Activated CD8-positive, alpha-beta T cell treated with anti-CD3 and anti-CD28 coated beads, Interleukin-2, amount 10 ng/mL, durations not matched to agents 7 days and 5 days (primary cell): ENCODE measurements at regions not wholly inside any gene's neighbourhood (a gene's known extent, or its start where the extent isn't known, plus 50 kb on each side); places are given as distances from the start of the nearest gene placed in this dataset.

Experiments
- ATAC-seq: fragments of 150-1000 bp; cut with Tn5 transposase; one replicate; pipeline ENCODE4 v1.10.0; 2021; ENCODE audit warnings: moderate library complexity
- CTCF ChIA-PET: fragments of 350-600 bp; sonication (Branson Sonifier 250); formaldehyde crosslinking; loops from one replicate; lab custom pipeline; 2021; ENCODE audit warnings: antibody characterized with exemption; lab: Charles Lee
- POLR2A ChIA-PET: fragments of 350-600 bp; sonication (Branson Sonifier 250); formaldehyde crosslinking; loops from one replicate; lab custom pipeline; 2021; ENCODE audit warnings: antibody characterized with exemption; lab: Charles Lee
- DNase-seq: peaks from one replicate; pipeline ENCODE4 v3.0.0-alpha.2; 2020
- H3K27ac Mint-ChIP-seq: one replicate; pipeline ENCODE4 v1.8.0; 2021; ENCODE audit warnings: mild to moderate bottlenecking, mixed read lengths
- H3K27me3 Mint-ChIP-seq: one replicate; pipeline ENCODE4 v1.8.0; 2021; ENCODE audit warnings: low read depth, mixed read lengths
- H3K36me3 Mint-ChIP-seq: one replicate; pipeline ENCODE4 v1.8.0; 2021; ENCODE audit warnings: low read depth, mixed read lengths
- H3K4me1 Mint-ChIP-seq: one replicate; pipeline ENCODE4 v1.8.0; 2021; ENCODE audit warnings: low read depth, mixed read lengths
- H3K4me3 Mint-ChIP-seq: one replicate; pipeline ENCODE4 v1.8.0; 2021; ENCODE audit warnings: mild to moderate bottlenecking, mixed read lengths
- H3K9me3 Mint-ChIP-seq: one replicate; pipeline ENCODE4 v1.8.0; 2022; ENCODE audit warnings: mixed read lengths; ENCODE audit not compliant: insufficient read depth

GRCh38 chr15:70478251-70478990 lies 284.9 kb downstream of the UACA start:
- Mint-ChIP-seq H3K9me3 (no peaks in the 10 kb centered on the region), H3K27ac (no peak overlapping the region), H3K4me1 (peaks cover 54% of the 10 kb centered on the region), H3K27me3 (peaks cover 54% of the 10 kb centered on the region), H3K4me3 (no peak overlapping the region), H3K36me3 (no peaks in the 10 kb centered on the region)
- no peak for ATAC-seq
- CTCF ChIA-PET, result interaction anchor here (0.8 to 14.2 kb wide), 4 partner anchors 11 to 34 kb away, joined by 3 to 106 read pairs (median 5); no protein-coding TSS in a partner anchor
- DNase-seq, result no peak
- POLR2A ChIA-PET, result interaction anchor here (2.1 kb wide), 1 partner anchor 14 kb away, joined by 7 read pairs; no protein-coding TSS in a partner anchor

- no peak overlapping the region for H3K4me3 Mint-ChIP-seq
- DNase-seq, result no peak
- peaks cover 54% of the 10 kb centered on the region for H3K27me3 Mint-ChIP-seq
- H3K4me1 Mint-ChIP-seq, result peaks cover 54% of the 10 kb centered on the region
- ChIA-PET POLR2A (no interaction called here), CTCF (interaction anchor here (0.8 to 1.7 kb wide), 4 partner anchors 9 to 14 kb away, joined by 3 to 4 read pairs (median 3); no protein-coding TSS in a partner anchor)
- no peaks in the 10 kb centered on the region for H3K9me3 Mint-ChIP-seq
- H3K27ac Mint-ChIP-seq, result no peak overlapping the region
- ATAC-seq, result no peak
- H3K36me3 Mint-ChIP-seq, result no peaks in the 10 kb centered on the region
Measured at GRCh38 chr15:70477750-70478250, 285.6 kb downstream of the UACA start.

GRCh38 chr15:70476441-70476840 lies 286.9 kb downstream of the UACA start:
- Mint-ChIP-seq H3K4me3 (no peak overlapping the region), H3K4me1 (peaks cover 54% of the 10 kb centered on the region), H3K27me3 (peaks cover 54% of the 10 kb centered on the region), H3K36me3 (no peaks in the 10 kb centered on the region), H3K9me3 (no peaks in the 10 kb centered on the region), H3K27ac (no peak overlapping the region)
- ATAC-seq (no peak), DNase-seq (no peak)
- ChIA-PET CTCF (interaction anchor here (1.7 to 2.9 kb wide), 3 partner anchors 9 to 23 kb away, joined by 4 to 29 read pairs (median 6); no protein-coding TSS in a partner anchor), POLR2A (no interaction called here)

- H3K4me3 Mint-ChIP-seq, result no peak overlapping the region
- POLR2A ChIA-PET, result interaction anchor here (1.2 kb wide), 1 partner anchor 59 kb away, joined by 4 read pairs; no protein-coding TSS in a partner anchor
Measured at GRCh38 chr15:70475921-70476320, 287.4 kb downstream of the UACA start.

GRCh38 chr15:70475407-70475781 lies 288.0 kb downstream of the UACA start:
- Mint-ChIP-seq H3K4me3 (peak overlapping the region; percentile 44), H3K4me1 (peaks cover 51% of the 10 kb centered on the region), H3K27me3 (peaks cover 63% of the 10 kb centered on the region), H3K36me3 (no peaks in the 10 kb centered on the region), H3K9me3 (no peaks in the 10 kb centered on the region), H3K27ac (no peak overlapping the region)
- POLR2A ChIA-PET, result interaction anchor here (1.2 kb wide), 1 partner anchor 60 kb away, joined by 4 read pairs; no protein-coding TSS in a partner anchor
- CTCF ChIA-PET, result interaction anchor here (0.7 to 2.9 kb wide), 9 partner anchors 10 to 1012 kb away, joined by 3 to 29 read pairs (median 4); partner anchors contain the start of gene TLE3
- DNase-seq (no peak), ATAC-seq (no peak)

More at GRCh38 chr15:70475921-70476320, 287.4 kb downstream of the UACA start:
- DNase-seq (no peak), ATAC-seq (no peak)
- no peak overlapping the region for H3K27ac Mint-ChIP-seq
- CTCF ChIA-PET, result interaction anchor here (0.7 to 2.9 kb wide), 7 partner anchors 10 to 1013 kb away, joined by 3 to 29 read pairs (median 4); partner anchors contain the start of gene TLE3
- no peaks in the 10 kb centered on the region for H3K36me3 Mint-ChIP-seq
- no peaks in the 10 kb centered on the region for H3K9me3 Mint-ChIP-seq
- peaks cover 58% of the 10 kb centered on the region for H3K27me3 Mint-ChIP-seq
- H3K4me1 Mint-ChIP-seq, result peaks cover 54% of the 10 kb centered on the region

- POLR2A ChIA-PET, result interaction anchor here (1.2 kb wide), 1 partner anchor 60 kb away, joined by 4 read pairs; no protein-coding TSS in a partner anchor
- H3K27me3 Mint-ChIP-seq, result peaks cover 70% of the 10 kb centered on the region
- DNase-seq, result peak; percentile 68
Measured at GRCh38 chr15:70474471-70475406, 288.6 kb downstream of the UACA start.

GRCh38 chr15:70473581-70474370 lies 289.6 kb downstream of the UACA start:
- CTCF ChIA-PET, result interaction anchor here (1.0 to 2.9 kb wide), 5 partner anchors 8 to 998 kb away, joined by 3 to 29 read pairs (median 6); no protein-coding TSS in a partner anchor

More at GRCh38 chr15:70474471-70475406, 288.6 kb downstream of the UACA start:
- peak; percentile 61 for ATAC-seq
- Mint-ChIP-seq H3K27ac (peak overlapping the region; percentile 30), H3K36me3 (no peaks in the 10 kb centered on the region), H3K9me3 (no peaks in the 10 kb centered on the region), H3K4me1 (peaks cover 44% of the 10 kb centered on the region), H3K4me3 (peak overlapping the region; percentile 44)
- CTCF ChIA-PET, result interaction anchor here (0.7 to 2.9 kb wide), 11 partner anchors 9 to 1012 kb away, joined by 3 to 29 read pairs (median 3); partner anchors contain the start of gene TLE3

GRCh38 chr15:70471517-70471916 lies 291.8 kb downstream of the UACA start:
- DNase-seq (no peak), ATAC-seq (no peak)
- POLR2A ChIA-PET, result interaction anchor here (1.4 kb wide), 1 partner anchor 9 kb away, joined by 5 read pairs; no protein-coding TSS in a partner anchor
- H3K4me1 Mint-ChIP-seq, result peaks cover 30% of the 10 kb centered on the region
- no peaks in the 10 kb centered on the region for H3K9me3 Mint-ChIP-seq
- no peaks in the 10 kb centered on the region for H3K36me3 Mint-ChIP-seq
- H3K4me3 Mint-ChIP-seq, result no peak overlapping the region
- H3K27me3 Mint-ChIP-seq, result peaks cover 78% of the 10 kb centered on the region
- H3K27ac Mint-ChIP-seq, result no peak overlapping the region
- CTCF ChIA-PET, result interaction anchor here (0.6 to 3.1 kb wide), 5 partner anchors 9 to 996 kb away, joined by 3 to 13 read pairs (median 3); no protein-coding TSS in a partner anchor

More at GRCh38 chr15:70473581-70474370, 289.6 kb downstream of the UACA start:
- no peak overlapping the region for H3K4me3 Mint-ChIP-seq
- H3K9me3 Mint-ChIP-seq, result no peaks in the 10 kb centered on the region
- no peaks in the 10 kb centered on the region for H3K36me3 Mint-ChIP-seq
- H3K27me3 Mint-ChIP-seq, result peaks cover 79% of the 10 kb centered on the region
- ATAC-seq (no peak), DNase-seq (no peak)
- peaks cover 37% of the 10 kb centered on the region for H3K4me1 Mint-ChIP-seq
- POLR2A ChIA-PET, result no interaction called here
- no peak overlapping the region for H3K27ac Mint-ChIP-seq

- no peaks in the 10 kb centered on the region for H3K9me3 Mint-ChIP-seq
- POLR2A ChIA-PET, result no interaction called here
- no peak for ATAC-seq
- DNase-seq, result no peak
- CTCF ChIA-PET, result interaction anchor here (0.6 to 3.1 kb wide), 3 partner anchors 11 to 996 kb away, joined by 3 to 13 read pairs (median 3); no protein-coding TSS in a partner anchor
- peaks cover 75% of the 10 kb centered on the region for H3K27me3 Mint-ChIP-seq
- H3K36me3 Mint-ChIP-seq, result no peaks in the 10 kb centered on the region
- H3K4me3 Mint-ChIP-seq, result no peak overlapping the region
- H3K4me1 Mint-ChIP-seq, result peaks cover 24% of the 10 kb centered on the region
- H3K27ac Mint-ChIP-seq, result no peak overlapping the region
Measured at GRCh38 chr15:70470556-70471191, 292.7 kb downstream of the UACA start.
